Activated T-cell treated with anti-CD3 and anti-CD28 coated beads for 48 hours (primary cell): ENCODE measurements at regions not wholly inside any gene's neighbourhood (a gene's known extent, or its start where the extent isn't known, plus 50 kb on each side); places are given as distances from the start of the nearest gene placed in this dataset.

Source experiments
- DNase-seq: peaks from one replicate; pipeline ENCODE4 v3.0.0-alpha.2; 2020; ENCODE audit warnings: low read depth

GRCh38 chr3:182216311-182216970 is 504.7 kb downstream of the SOX2 start:
- no peak for DNase-seq

GRCh38 chr3:182220013-182220412 is 508.3 kb downstream of the SOX2 start:
- no peak for DNase-seq

- no peak for DNase-seq
These were observed 508.7 kb downstream of the SOX2 start for GRCh38 chr3:182220471-182220870.

- no peak for DNase-seq
These were observed 515.3 kb downstream of the SOX2 start for GRCh38 chr3:182226995-182227394.

- no peak for DNase-seq
These were observed 521.7 kb downstream of the SOX2 start for GRCh38 chr3:182233405-182233804.

- no peak for DNase-seq
These were observed 522.2 kb downstream of the SOX2 start for GRCh38 chr3:182233957-182234356.

GRCh38 chr3:182234881-182235280 is 523.2 kb downstream of the SOX2 start:
- DNase-seq, result no peak

GRCh38 chr3:182235504-182235903 is 523.8 kb downstream of the SOX2 start:
- no peak for DNase-seq

GRCh38 chr3:182238126-182238525 is 526.4 kb downstream of the SOX2 start:
- no peak for DNase-seq

GRCh38 chr3:182239316-182239715 is 527.6 kb downstream of the SOX2 start:
- DNase-seq, result no peak

- no peak for DNase-seq
These were observed 528.7 kb downstream of the SOX2 start for GRCh38 chr3:182240474-182240873.

GRCh38 chr3:182241196-182241765 is 529.6 kb downstream of the SOX2 start:
- DNase-seq, result no peak

GRCh38 chr3:182241766-182242488 is 530.2 kb downstream of the SOX2 start:
- no peak for DNase-seq

- DNase-seq, result no peak
These were observed 530.8 kb downstream of the SOX2 start for GRCh38 chr3:182242489-182242942.

- DNase-seq, result no peak
These were observed 531.9 kb downstream of the SOX2 start for GRCh38 chr3:182243625-182244024.

- DNase-seq, result no peak
These were observed 532.7 kb downstream of the SOX2 start for GRCh38 chr3:182244222-182244971.

- no peak for DNase-seq
These were observed 533.3 kb downstream of the SOX2 start for GRCh38 chr3:182245059-182245458.

- DNase-seq, result no peak
These were observed 535.1 kb downstream of the SOX2 start for GRCh38 chr3:182246870-182247269.

GRCh38 chr3:182248349-182248880 is 536.7 kb downstream of the SOX2 start:
- DNase-seq, result no peak

- DNase-seq, result no peak
These were observed 540.5 kb upstream of the ATP11B start for GRCh38 chr3:182252802-182253201.

- no peak for DNase-seq
These were observed 538.1 kb upstream of the ATP11B start for GRCh38 chr3:182255158-182255557.

- DNase-seq, result no peak
These were observed 535.9 kb upstream of the ATP11B start for GRCh38 chr3:182257361-182257760.
